T-helper 2 cell treated with Interferon-gamma antibody and Interleukin-4, amounts not matched to agents 100 ng/mL and 5 ng/mL, for 36 hours (primary cell): ENCODE measurements at regions not wholly inside any gene's neighbourhood (a gene's known extent, or its start where the extent isn't known, plus 50 kb on each side); places are given as distances from the start of the nearest gene placed in this dataset.
"Not testable (repeated sequence)": the region's sequence is repeated elsewhere in the genome, so short reads cannot be mapped to it uniquely, and the experiment has no call there.

ENCODE experiments used
- intact Hi-C: fragments of 100-400 bp; cut with micrococcal nuclease; formaldehyde crosslinking; loops from one replicate; pipeline ENCODE4 v1.15.1; 2023

DNA sequence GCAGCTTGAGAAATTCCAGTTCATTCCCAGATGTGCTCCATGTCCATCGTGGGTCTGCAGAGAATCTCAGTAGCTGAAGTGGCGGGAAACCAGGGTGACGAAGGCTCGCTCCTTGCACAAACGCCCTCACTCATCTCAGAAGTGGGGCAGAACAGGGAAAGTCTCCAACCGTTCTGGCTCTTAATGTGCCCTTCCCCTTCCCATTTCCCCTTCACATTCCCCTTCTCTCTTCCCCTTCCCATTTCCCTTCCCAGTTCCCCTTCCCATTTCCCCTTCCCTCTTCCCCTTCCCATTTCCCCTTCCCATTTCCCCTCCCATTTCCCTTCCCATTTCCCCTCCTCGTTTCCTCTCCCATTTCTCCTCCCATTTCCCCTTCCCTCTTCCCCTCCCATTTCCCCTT, 108.5 kb downstream of the OLFM1 start:
- intact Hi-C loops = not testable (repeated sequence)

DNA sequence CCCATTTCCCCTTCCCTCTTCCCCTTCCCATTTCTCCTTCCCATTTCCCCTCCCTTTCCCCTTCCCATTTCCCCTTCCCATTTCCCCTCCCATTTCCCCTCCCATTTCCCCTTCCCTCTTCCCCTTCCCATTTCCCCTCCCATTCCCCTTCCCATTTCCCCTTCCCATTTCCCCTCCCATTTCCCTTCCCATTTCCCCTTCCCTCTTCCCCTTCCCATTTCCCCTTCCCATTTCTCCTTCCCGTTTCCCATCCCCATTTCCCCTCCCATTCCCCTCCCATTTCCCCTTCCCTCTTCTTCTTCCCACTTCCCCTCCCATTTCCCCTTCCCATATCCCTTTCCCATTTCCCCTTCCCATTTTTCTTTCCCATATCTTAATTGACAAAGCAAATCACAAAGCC, 109.0 kb downstream of the OLFM1 start:
- intact Hi-C loops = no loop called here

DNA sequence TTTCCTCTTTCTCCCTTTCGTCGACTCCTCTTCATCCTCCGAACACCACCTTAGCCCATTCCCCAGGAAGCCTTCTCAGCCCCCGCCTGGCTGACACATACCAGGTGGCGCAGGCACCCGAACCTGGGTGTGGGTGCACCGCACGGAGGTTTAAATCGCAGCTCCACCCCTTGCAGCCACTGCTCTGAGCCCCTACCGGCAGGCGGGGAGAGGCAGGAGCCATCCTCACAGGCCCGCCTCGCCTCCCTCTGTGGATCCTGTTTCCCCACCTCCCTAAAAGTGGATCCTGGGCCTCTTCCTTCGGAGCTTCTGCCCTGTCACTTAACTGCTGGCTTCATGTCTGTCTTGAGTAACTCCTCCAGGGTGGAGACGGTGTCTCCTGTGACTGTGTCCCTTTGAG, 110.7 kb downstream of the OLFM1 start:
- intact Hi-C loops = no loop called here

DNA sequence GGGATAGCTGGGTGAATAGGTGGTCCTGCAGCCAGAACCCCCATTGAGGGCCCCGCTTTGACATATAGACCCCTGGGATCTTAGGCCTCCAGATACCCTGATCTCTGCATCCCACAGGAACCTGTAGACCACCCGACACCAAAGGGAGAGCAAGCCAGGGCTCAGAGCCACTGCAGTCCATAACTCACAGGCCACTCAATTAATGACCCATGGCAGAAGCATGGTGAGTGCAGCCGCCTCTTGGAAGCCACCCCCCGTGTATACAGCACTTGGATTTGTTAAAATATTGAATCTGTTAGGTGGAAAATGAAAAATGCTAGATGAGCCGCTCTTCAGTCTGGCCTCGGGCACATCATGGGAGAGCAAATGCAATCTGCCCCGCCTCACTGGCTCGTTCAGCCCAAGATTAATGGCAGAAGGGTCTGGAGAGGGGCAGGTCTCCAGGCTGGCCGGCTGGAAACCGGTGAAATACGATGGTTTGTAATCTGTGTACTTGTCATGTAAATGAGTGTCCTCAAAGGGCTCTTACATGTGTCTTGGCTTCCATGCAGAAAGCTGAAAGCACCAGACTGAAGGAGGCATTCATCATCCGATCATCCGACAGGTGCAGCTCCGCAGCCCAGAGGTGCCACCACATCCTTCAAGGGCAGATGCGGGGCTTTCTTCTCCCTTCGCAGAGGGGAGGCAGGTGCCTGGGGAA, 111.3 kb downstream of the OLFM1 start:
- intact Hi-C loops = no loop called here

DNA sequence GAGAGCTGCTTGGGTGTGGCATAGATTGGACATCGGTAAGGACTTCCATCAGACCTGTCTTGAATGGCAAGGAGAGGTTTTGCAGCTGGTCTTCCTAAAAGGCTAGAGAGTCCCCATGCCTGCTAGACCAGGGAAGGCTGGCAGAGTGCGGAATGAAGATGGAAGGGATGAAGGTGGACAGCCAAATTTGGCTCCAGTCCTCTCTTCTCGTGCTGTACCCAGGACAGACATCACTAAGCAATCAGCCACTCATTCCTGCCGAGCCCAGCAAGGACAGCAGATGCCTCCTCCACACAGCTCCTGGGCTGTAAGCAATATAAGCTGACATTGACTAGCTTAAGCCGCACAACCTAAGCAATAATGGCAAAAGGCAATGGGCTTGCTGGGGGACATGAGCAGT, 112.0 kb downstream of the OLFM1 start:
- intact Hi-C loops = no loop called here

DNA sequence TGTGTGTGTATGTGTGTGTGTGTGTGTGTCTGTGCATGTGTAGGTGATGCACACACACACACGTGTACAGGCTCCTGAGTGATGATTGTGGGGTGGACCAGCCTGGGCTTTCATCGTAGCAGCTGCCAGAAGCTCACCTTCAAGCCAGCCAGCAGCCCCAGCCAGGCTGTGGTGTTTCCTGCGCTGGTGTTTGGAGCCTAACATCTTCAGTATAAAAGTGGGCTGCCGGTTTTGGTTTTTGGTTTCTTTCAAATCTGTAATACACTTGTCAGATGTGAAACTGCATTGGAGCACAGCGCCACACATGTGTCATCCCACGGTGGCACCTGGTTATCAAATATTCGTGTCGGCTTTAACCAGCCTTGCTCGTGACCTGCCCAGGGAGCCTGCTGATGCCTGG, 114.2 kb downstream of the OLFM1 start:
- intact Hi-C loops = no loop called here

DNA sequence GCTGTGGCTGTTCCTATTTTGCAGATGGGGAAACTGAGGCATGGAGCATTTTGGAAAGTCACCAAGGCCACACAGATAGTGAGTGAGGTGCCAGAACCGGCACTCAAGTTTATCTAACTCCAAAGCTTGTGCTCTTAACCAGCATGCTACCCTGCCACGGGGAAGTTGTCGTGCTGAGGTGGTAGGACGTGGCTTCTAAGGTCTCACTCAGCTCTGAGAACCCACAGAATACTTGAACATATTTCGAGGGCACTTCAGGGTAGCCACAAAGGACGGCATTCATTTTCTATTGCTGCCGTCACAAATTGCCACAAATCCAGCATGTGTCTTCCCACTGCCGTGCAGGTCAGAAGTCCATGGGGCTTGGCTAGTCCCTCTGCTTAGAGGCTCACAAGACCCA, 116.7 kb downstream of the OLFM1 start:
- intact Hi-C loops = no loop called here

DNA sequence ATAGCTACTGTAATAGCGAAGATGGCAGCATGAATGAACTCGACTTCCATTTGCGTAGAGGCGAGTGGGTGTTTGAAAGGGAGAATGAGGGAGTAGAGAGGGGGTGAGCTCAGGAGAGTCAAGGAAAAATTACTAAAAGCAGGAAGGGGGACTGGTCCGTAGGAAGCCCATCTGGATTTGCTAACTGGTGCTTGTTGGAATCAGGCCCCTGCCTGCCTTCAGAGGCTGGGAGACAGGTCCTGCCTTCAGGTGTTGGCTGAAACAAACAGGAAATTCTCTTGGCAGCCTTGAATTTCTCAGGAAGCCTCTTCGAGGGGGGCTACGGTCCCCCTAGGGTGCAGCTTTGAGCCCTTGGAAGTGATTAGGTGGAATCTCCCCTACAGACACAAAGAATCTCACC, 121.7 kb downstream of the OLFM1 start:
- intact Hi-C loops = no loop called here

DNA sequence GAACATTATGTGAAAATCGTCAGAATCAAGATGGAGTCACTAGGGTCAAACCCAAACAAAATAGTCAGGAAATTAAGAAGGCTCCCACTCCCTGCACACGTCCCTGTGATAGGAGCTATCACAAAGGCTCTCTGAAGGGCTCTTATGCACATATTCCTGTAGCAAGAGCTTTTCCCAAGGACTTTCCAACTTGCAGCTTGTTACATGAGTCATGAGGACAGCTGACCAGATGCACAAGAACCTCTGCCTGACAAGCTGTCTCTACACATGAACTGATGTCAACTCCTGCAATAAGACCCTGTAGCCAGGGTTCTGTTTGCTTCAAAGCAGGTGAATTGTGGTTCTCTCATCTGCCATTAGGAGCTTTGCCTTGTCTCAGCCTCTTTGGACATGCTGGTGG, 122.4 kb downstream of the OLFM1 start:
- intact Hi-C loops = no loop called here

DNA sequence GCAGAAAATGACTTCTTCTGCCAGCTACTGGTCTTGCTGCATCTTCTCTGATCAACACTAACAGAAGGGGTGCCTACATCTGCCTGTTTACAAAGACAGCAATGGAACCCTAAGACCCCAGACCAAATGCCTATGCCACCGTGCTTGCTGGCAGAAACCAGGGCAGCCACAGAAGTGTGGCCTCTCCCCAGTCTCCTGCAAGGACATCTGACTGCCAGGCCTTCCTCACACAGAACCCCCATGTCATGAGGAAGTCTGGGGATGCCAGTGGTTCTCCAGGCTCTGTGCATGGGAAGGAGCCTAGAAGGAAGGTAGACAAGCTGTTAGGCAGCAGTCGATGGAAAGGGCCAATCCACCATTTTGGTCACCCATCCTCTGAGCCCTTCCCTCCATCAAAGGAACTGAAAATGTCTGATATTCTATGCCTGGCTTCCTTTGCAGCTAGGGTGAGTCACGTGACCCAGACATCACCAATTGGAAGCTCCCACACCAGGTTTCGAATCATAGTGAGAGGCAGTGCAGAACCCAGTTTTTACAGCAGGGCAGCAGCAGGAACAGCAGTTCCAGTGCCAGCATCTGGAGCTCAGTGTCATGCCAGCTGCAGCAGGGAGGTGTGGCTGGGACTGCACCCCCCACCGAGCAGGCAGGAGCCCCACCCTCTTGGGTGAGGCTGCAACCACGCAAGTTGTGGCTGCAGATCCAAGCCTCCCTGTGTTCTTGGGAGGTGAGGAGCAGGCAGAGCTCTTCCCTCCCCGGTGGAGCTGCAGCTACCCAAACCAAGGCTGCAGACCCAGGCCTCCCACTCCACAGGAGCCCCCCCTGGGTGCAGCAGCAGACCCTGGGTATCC, 123.4 kb downstream of the OLFM1 start:
- intact Hi-C loops = no loop called here

DNA sequence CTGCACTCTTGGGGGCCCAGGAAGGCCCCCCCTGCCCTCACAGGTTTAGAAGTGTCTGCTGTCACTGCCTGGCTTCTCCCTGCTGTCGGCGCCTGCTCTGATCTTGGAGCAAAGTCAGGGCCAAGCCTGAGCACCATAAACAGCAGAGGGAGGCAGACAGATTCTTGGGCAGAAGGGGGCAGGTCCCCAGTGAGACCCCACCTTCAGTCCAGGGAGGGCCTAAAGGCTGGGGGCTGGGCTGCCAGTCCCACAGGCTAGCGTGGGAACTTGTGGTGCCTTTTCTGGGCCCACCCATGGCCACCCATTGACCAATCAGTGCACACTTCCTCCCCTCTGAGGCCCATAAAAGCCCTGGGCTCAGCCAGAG, 124.0 kb downstream of the OLFM1 start:
- intact Hi-C loops = no loop called here

DNA sequence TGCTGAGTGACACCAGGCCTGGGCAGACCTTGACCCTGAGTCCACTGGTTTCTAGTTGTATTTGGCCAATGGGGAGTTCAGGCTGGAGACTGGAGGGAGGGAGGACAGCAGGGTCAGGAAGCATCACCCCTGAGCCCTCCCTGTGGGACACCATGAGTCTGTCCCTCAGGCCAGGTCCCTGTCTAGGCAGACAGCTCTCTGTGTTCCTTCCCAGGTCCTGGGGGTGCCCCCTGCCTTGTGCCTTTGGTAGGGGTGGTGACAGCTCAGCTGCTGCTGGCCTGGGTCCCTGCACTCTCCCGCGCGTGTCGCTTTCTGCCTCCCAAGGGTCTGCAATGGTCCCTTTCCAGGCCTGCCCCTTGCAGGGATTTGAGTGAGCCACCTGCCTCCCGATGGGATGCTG, 125.5 kb downstream of the OLFM1 start:
- intact Hi-C loops = no loop called here

DNA sequence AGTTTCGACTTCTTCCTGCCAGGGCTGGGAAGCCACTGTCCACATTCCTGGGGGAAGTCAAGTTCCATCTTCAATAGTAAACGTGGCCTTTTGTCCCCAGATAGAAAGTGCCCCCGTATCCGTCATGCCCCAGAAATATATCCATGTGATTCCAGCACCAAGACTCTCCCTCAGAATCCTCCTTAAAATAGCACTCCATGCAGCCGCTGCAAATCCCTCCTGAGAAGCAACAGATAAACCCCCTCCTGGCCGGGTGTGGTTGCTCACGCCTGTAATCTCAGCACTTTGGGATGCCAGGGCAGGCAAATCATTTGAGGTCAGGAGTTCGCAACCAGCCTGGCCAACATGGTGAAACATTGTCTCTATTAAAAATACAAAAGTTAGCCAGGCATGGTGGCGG, 126.1 kb downstream of the OLFM1 start:
- intact Hi-C loops = no loop called here

DNA sequence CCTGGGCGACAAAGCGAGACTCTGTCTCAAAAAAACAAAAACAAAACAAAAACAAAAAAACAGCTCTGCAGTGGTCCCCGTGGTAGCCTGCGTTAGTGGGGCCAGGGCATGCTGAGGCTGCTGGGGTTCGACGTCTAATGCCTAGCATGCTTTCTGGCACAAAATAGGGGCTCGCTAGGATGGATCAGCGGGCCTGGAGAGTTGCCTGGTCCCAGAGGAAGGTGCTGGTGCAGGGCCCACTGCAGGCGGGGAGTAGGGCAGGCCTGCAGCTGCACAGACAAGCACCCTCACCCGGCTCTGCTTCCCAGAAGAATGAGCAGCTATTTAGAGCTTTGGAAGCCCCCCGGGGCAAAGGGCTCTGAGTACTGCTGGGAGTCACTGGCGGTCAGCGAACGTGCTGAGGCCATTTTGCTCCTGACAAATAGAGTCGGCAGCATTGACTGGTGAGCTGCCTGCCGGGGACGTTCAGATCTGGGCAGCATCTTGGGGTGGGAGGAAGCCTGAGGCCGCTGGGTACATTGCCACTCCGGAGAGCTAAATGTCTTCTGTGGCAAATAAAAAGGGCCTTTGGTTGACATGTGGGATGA, 126.7 kb downstream of the OLFM1 start:
- intact Hi-C loops = no loop called here

DNA sequence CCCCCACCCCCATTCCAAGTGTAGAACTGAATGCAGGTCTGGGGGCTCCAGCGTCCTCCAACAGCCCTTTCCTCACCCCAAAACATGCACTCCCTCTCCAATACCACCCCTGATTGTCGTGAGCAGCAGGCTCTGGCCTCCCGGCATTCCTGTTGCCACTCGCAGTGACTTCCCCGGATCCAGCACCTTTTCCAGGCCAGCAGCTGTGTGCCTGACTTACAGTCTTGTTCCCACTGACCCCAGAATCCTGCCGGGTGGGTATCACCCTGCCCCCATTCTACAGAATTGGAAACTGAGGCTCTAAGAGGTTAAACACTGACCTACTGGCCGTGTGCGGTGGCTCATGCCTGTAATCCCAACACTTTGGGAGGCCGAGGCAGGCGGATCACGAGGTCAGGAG, 127.2 kb downstream of the OLFM1 start:
- intact Hi-C loops = no loop called here

DNA sequence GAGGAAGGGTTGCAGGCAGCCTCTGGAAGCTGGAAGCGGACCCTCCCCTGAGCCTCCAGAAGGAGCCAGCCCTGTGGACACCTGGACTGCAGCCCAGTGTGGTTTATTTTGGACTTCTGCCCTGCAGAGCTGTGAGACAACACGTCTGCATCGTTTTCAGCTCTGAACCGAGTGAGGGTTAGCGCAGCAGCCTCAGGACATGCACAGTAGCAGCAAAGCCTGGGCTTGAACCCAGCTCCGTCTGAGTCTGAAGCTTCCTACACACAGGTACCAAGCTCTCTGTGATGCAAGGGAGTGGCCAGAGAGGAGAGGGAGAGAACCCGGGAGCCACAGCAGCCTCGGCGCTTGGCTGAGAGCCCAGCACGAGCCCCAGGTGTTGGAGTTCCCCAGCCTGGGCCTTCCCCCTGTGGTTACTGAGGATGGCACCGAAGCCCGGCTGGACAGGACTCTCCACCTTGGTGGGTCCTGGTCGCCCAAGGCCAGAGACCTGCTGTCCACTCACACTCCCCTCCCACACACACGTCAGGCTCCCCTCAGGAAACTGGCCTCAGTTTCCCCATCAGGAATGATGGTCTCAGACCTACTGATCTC, 128.2 kb downstream of the OLFM1 start:
- intact Hi-C loops = no loop called here

DNA sequence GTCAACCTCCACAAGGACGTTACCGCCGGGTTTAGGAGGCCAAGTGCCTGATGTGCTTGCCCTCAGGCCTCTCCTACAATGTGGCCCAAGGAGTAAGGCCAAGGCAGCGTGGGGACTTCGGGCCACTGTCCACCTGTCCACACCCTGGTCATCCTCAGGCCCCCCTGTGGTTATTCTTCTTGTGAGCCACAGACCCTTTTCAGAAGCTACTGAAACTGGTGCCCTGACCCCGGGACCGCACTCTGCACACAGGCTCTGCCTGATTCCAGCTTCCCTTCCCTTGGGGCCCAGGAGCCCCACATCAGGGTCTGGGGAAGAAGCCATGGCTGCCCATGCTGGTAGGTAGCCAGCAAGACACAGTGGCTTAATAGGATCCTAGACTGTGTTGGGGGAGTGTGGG, 128.8 kb downstream of the OLFM1 start:
- intact Hi-C loops = no loop called here

DNA sequence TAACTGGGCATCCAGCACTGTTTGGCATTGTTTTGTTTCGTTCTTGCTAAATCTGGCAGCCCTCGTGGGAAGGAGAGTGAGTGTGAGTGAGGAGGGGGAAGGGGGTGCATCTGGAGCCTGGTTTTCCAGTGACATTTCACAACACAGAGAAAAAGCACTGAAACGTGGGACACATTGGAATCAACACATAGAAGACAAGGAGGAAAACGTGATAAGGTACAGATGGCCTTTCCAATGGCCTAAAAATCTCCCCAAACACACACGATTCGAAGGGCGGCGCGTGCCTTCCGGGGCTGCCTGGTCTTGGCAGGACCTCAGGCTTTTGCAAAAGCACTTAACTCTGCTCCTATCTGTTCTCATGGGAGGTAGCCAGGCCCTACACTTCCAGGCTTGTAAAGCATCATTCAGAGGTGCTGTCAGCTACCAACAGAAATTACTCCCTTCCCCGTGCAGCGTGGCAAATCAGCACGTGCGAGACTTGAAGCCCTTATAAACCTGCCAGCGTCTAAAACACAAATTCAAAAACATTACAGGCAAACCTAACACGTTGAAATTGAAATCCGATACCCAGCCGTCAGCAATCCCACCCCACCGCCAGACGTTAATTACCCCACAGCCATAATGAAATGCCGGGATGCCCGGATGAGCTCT, 129.4 kb downstream of the OLFM1 start:
- intact Hi-C loops = no loop called here

DNA sequence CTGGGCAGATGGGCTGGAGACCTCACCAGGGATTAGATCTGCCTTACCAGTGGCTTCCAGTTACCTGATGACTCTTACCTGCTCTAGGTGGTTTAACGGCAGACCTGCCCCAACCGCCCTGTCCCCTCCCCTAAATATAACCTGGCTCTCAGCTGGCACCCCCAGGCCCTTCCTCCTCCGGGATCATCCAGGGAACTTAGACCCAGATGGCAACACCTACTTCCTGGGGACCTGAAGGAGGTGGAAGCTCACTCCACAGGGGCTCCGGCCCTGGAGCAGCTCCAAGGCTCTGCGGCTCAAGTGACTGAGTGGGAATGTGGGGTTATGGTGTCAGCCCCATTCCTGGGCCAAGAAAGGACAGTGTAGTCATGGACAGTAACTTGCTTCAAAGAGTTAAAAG, 130.4 kb downstream of the OLFM1 start:
- intact Hi-C loops = no loop called here

DNA sequence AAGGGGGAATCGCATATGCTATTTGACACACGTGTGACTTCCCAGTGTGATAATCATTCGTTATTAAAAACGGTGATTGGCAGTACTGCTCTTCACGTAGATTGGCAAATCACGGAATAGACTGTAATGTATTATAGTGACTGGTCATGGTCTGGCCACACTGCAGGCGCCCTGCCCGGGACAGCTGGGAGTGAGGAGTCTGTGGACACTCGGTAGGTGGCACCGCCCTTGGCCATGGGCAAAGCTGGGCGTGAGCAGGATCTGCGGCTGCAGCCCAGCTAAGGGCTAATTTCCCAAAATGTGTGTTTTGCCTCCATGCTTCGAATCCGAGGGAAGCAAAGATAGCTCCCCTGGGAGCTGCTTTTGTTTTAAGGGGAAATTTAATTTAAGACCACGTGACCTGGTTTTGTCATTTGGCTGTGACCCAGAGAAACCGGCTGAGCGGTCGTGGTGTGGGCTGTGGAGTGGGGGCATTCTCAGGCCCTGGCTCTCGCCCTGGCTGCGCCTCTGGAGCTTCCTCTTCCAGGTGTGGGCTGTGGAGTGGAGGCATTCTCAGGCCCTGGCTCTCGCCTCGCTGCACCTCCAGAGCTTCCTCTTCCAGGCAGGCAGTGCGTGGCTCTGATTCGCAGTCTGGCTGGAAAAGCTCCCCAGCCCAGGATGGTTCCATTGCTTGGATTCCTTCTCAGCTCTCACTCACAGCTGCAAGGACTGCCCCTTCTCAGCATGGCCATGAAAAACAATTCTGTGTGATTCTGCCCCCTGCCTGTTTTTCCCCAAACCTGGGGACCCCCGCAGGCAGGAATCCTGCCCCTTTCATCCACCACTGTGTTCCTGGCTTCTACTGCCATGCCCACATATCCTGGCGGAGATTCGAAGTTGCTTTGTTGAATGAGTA, 131.1 kb downstream of the OLFM1 start:
- intact Hi-C loops = no loop called here
